IMR-90 (cell line): ENCODE measurements at regions not wholly inside any gene's neighbourhood (a gene's known extent, or its start where the extent isn't known, plus 50 kb on each side); places are given as distances from the start of the nearest gene placed in this dataset.

Experiments used
- ATAC-seq: fragments of 200-7000 bp; cut with Tn5 transposase; 2 replicates; pipeline ENCODE4 v1.9.1; 2020; ENCODE audit warnings: low read depth, mild to moderate bottlenecking, moderate library complexity
- BruUV-seq: library from RNA; stranded (reverse); fragments of 400-500 nt; replicated peaks from 2 replicates; lab custom pipeline; 2021; lab: Mats Ljungman, UMichigan
- CTCF ChIA-PET: fragments of 300-600 bp; formaldehyde crosslinking; extraction: SDS; loops from one replicate; lab custom pipeline; 2021; ENCODE audit warnings: antibody characterized with exemption; lab: Yijun Ruan, JAX
- POLR2A ChIA-PET: fragments of 300-600 bp; sonication (Branson Sonifier 250); formaldehyde crosslinking; loops from one replicate; lab custom pipeline; 2022; ENCODE audit warnings: antibody characterized with exemption; ENCODE audit not compliant: unreplicated experiment; lab: Charles Lee
- DNase-seq: peaks from one replicate; pipeline ENCODE4 v3.0.0; 2013
- H2AFZ ChIP-seq: replicated peaks from 2 replicates; pipeline ENCODE3; 2013; ENCODE audit warnings: low read length, mild to moderate bottlenecking; ENCODE audit not compliant: poor library complexity
- H2AK5ac ChIP-seq: 2 replicates; pipeline ENCODE4 v1.6.1; 2013; ENCODE audit warnings: low read depth, low read length, inconsistent platforms
- H2AK9ac ChIP-seq: replicated peaks from 2 replicates; pipeline ENCODE3; 2013; ENCODE audit warnings: mild to moderate bottlenecking, low read depth, low read length, moderate library complexity; ENCODE audit not compliant: poor library complexity
- H2BK120ac ChIP-seq: 2 replicates; pipeline ENCODE4 v1.6.1; 2013; ENCODE audit warnings: low read depth, low read length, inconsistent platforms
- H2BK15ac ChIP-seq: 3 replicates; pipeline ENCODE4 v1.6.1; 2013; ENCODE audit warnings: low read depth, low read length, inconsistent platforms
- H2BK20ac ChIP-seq: 2 replicates; pipeline ENCODE4 v1.6.1; 2013; ENCODE audit warnings: low read depth, mild to moderate bottlenecking, inconsistent platforms, low read length, moderate library complexity
- H2BK5ac ChIP-seq: 2 replicates; pipeline ENCODE4 v1.6.1; 2013; ENCODE audit warnings: mild to moderate bottlenecking, low read depth, low read length, inconsistent platforms; ENCODE audit not compliant: poor library complexity, severe bottlenecking
- H3K14ac ChIP-seq: replicated peaks from 2 replicates; pipeline ENCODE4 v1.6.1; 2013; ENCODE audit warnings: low read depth, low read length, inconsistent platforms
- H3K18ac ChIP-seq: 2 replicates; pipeline ENCODE4 v1.6.1; 2013; ENCODE audit warnings: low read depth, low read length, control low read depth
- H3K23ac ChIP-seq: 2 replicates; pipeline ENCODE4 v1.6.1; 2013; ENCODE audit warnings: low read depth, low read length, inconsistent platforms
- H3K27ac ChIP-seq: 2 replicates; pipeline ENCODE4 v1.5.1; 2013; ENCODE audit warnings: mild to moderate bottlenecking, control low read depth, low read length; ENCODE audit not compliant: insufficient read depth
- H3K27me3 ChIP-seq: 2 replicates; pipeline ENCODE4 v1.6.1; 2013; ENCODE audit warnings: low read length; ENCODE audit not compliant: control insufficient read depth, insufficient read depth
- H3K36me3 ChIP-seq: 2 replicates; pipeline ENCODE4 v1.6.1; 2013; ENCODE audit warnings: low read length, mixed read lengths; ENCODE audit not compliant: control insufficient read depth, insufficient read depth
- H3K4ac ChIP-seq: 2 replicates; pipeline ENCODE4 v1.6.1; 2013; ENCODE audit warnings: low read depth, low read length, inconsistent platforms
- H3K4me1 ChIP-seq: 2 replicates; pipeline ENCODE4 v1.6.1; 2013; ENCODE audit warnings: low read length, mixed read lengths; ENCODE audit not compliant: control insufficient read depth, insufficient read depth
- H3K4me2 ChIP-seq: 2 replicates; pipeline ENCODE4 v1.6.1; 2013; ENCODE audit warnings: low read depth, mild to moderate bottlenecking, control low read depth, low read length, moderate library complexity
- H3K4me3 ChIP-seq: 2 replicates; pipeline ENCODE4 v1.5.1; 2013; ENCODE audit warnings: low read depth, mild to moderate bottlenecking, control low read depth, low read length, moderate library complexity; ENCODE audit not compliant: insufficient read depth
- H3K56ac ChIP-seq: 2 replicates; pipeline ENCODE4 v1.6.1; 2013; ENCODE audit warnings: low read length, inconsistent platforms; ENCODE audit not compliant: insufficient read depth; ENCODE audit errors: extremely low read depth
- H3K79me1 ChIP-seq, 2 experiments: 2 replicates each; pipeline ENCODE4 v1.6.1; 2013; ENCODE audit warnings: low read length in 2 of 2, inconsistent platforms in 1 of 2, low read depth in 1 of 2
- H3K9ac ChIP-seq: 2 replicates; pipeline ENCODE4 v1.6.1; 2013; ENCODE audit warnings: low read depth, low read length, control low read depth
- H3K9me1 ChIP-seq: 2 replicates; pipeline ENCODE4 v1.6.1; 2013; ENCODE audit warnings: low read length, inconsistent platforms; ENCODE audit not compliant: insufficient read depth
- H3K9me3 ChIP-seq: 2 replicates; pipeline ENCODE4 v1.6.1; 2013; ENCODE audit warnings: low read length; ENCODE audit not compliant: control insufficient read depth, insufficient read depth
- H4K20me1 ChIP-seq: 2 replicates; pipeline ENCODE4 v1.6.1; 2013; ENCODE audit warnings: low read length, inconsistent platforms; ENCODE audit not compliant: insufficient read depth
- H4K5ac ChIP-seq: 2 replicates; pipeline ENCODE4 v1.6.1; 2013; ENCODE audit warnings: mild to moderate bottlenecking, low read depth, low read length, control low read depth
- H4K8ac ChIP-seq, 2 experiments: 2 replicates each; pipeline ENCODE4 v1.6.1; 2013; ENCODE audit warnings: low read depth in 2 of 2, low read length in 2 of 2, control low read depth in 1 of 2, inconsistent platforms in 1 of 2
- H4K91ac ChIP-seq: 2 replicates; pipeline ENCODE4 v1.6.1; 2013; ENCODE audit warnings: low read depth, low read length, inconsistent platforms; ENCODE audit not compliant: insufficient read depth
- CEBPB ChIP-seq: IDR thresholded peaks from 2 replicates; pipeline ENCODE4 v1.6.1; 2012; ENCODE audit warnings: low read depth, low read length, improper control_type of control experiment
- ELK1 ChIP-seq: fragments of 150-350 bp; IDR thresholded peaks from 2 replicates; pipeline ENCODE4 v1.6.1; 2016; ENCODE audit warnings: low read depth, mild to moderate bottlenecking, low read length, moderate library complexity, borderline replicate concordance
- FOS ChIP-seq: fragments of 150-350 bp; IDR thresholded peaks from 2 replicates; pipeline ENCODE4 v1.6.1; 2016; ENCODE audit warnings: low read depth, low read length
- MAZ ChIP-seq: IDR thresholded peaks from 2 replicates; pipeline ENCODE4 v1.6.1; 2012; ENCODE audit warnings: low read depth, mild to moderate bottlenecking, low read length, improper control_type of control experiment, moderate library complexity, borderline replicate concordance
- RCOR1 ChIP-seq: IDR thresholded peaks from 2 replicates; pipeline ENCODE4 v1.6.1; 2012; ENCODE audit warnings: mild to moderate bottlenecking, low read length, improper control_type of control experiment; ENCODE audit not compliant: insufficient replicate concordance
- RFX5 ChIP-seq: IDR thresholded peaks from 2 replicates; pipeline ENCODE4 v1.8.0; 2012; ENCODE audit warnings: low read depth, mild to moderate bottlenecking, low read length, moderate library complexity
- WGBS, 2 experiments: methylation state at CpG; one replicate each; pipeline versions ENCODE4 v1.1.5 to v1.1.7; 2013; ENCODE audit warnings: missing lambda C conversion rate in 2 of 2; ENCODE audit not compliant: insufficient read length in 1 of 2; ENCODE audit errors: extremely low coverage in 2 of 2; 5-methylcytosine and 5-hydroxymethylcytosine counted together
- dilution Hi-C: fragments of 300-500 bp; cut with HindIII; formaldehyde crosslinking; loops from one replicate; pipeline ENCODE4 v1.14.3; 2018; ENCODE audit warnings: low sequenced_read_pairs; ENCODE audit not compliant: unreplicated experiment
- in situ Hi-C: fragments of 300-500 bp; cut with MboI; formaldehyde crosslinking; loops from 3 replicates; pipeline ENCODE4 v1.14.3; 2019; ENCODE audit warnings: low sequenced_read_pairs, inconsistent platforms, mixed read lengths
- intact Hi-C: fragments of 100-400 bp; cut with micrococcal nuclease; formaldehyde crosslinking; loops from 2 replicates; pipeline ENCODE4 v1.10.0; 2022
- TF ChIP-seq, protein P1 (sequence below): conservative IDR thresholded peaks from 2 replicates; pipeline ENCODE4 v1.5.1; 2012; ENCODE audit warnings: mild to moderate bottlenecking, low read depth, low read length, improper control_type of control experiment

DNA sequence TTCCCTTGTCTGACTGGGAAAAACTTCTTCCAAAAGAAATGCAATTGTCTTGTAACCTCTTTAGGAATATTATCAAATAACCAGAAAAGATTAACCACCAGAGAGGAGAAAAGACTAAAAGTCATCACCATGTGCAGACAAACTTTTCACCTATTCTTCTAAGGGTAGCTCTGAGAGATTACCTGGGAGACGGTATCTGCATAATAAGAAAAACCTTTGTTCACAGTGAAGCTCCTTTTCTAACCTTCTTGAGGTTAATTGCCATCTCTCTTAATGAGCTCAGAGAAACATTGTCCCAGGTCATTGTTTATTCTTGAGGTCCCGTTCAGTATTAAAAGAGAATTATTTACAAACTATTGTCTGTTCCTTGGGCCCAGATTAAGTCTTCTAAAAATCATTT lies 1091.2 kb upstream of the LRRTM1 start:
- Histone ChIP-seq H2BK120ac (no peak overlapping the region), H2BK5ac (no peak overlapping the region), H4K5ac (no peak overlapping the region), H4K20me1 (no peaks in the 10 kb centered on the region), H3K56ac (no peak overlapping the region), H3K23ac (no peak overlapping the region), H3K27me3 (no peaks in the 10 kb centered on the region), H3K4ac (no peak overlapping the region), H3K9me1 (no peaks in the 10 kb centered on the region), H3K18ac (no peak overlapping the region), H3K4me1 (no peaks in the 10 kb centered on the region), H2AK9ac (no peak overlapping the region), H3K9me3 (peaks cover 6% of the 10 kb centered on the region; the same call in 1 of the 2 replicates), H4K8ac (no peak overlapping the region), H2AK5ac (no peak overlapping the region), H2BK20ac (no peak overlapping the region), H3K79me1 (no peaks in the 10 kb centered on the region), H3K4me3 (no peak overlapping the region), H2BK15ac (no peak overlapping the region), H4K91ac (no peak overlapping the region), H3K9ac (no peak overlapping the region), H2AFZ (no peak overlapping the region), H3K14ac (no peak overlapping the region), H3K4me2 (no peak overlapping the region), H3K27ac (no peak overlapping the region), H3K36me3 (no peaks in the 10 kb centered on the region)
- in situ Hi-C loops (no loop called here), dilution Hi-C loops (no loop called here), intact Hi-C loops (no loop called here)
- no peak for DNase-seq
- ATAC-seq: no peak
- no CpG with 5 or more reads among the region's 2 CpGs for WGBS, 2 experiments
- no peak for TF ChIP-seq MAZ
- no peak for TF ChIP-seq FOS
- no peak for TF ChIP-seq CEBPB
- TF ChIP-seq ELK1: no peak
- TF ChIP-seq RCOR1: no peak
- no peak for TF ChIP-seq RFX5
- TF ChIP-seq, protein P1, sequence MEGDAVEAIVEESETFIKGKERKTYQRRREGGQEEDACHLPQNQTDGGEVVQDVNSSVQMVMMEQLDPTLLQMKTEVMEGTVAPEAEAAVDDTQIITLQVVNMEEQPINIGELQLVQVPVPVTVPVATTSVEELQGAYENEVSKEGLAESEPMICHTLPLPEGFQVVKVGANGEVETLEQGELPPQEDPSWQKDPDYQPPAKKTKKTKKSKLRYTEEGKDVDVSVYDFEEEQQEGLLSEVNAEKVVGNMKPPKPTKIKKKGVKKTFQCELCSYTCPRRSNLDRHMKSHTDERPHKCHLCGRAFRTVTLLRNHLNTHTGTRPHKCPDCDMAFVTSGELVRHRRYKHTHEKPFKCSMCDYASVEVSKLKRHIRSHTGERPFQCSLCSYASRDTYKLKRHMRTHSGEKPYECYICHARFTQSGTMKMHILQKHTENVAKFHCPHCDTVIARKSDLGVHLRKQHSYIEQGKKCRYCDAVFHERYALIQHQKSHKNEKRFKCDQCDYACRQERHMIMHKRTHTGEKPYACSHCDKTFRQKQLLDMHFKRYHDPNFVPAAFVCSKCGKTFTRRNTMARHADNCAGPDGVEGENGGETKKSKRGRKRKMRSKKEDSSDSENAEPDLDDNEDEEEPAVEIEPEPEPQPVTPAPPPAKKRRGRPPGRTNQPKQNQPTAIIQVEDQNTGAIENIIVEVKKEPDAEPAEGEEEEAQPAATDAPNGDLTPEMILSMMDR: no peak
- ChIA-PET POLR2A (no interaction called here), CTCF (no interaction called here)
- BruUV-seq: no TSS peak
